ENCODE measurements at regions not wholly inside any gene's neighbourhood (a gene's known extent, or its start where the extent isn't known, plus 50 kb on each side); places are given as distances from the start of the nearest gene placed in this dataset.

- Histone ChIP-seq H2BK120ac (ENCODE audit: low read depth, low read length, poor library complexity, severe bottlenecking) (no peak overlapping the region), H3K4me1 (ENCODE audit: insufficient read depth, low read length) (peaks cover 4% of the 10 kb centered on the region; the same call in 1 of the 2 replicates), H3K18ac (ENCODE audit: insufficient read length, low read depth, low read length) (no peak overlapping the region), H4K91ac (ENCODE audit: insufficient read length, low read depth, low read length) (no peak overlapping the region), H3K56ac (ENCODE audit: insufficient read length, low read depth, low read length) (no peak overlapping the region), H2AFZ (ENCODE audit: low read length) (no peak overlapping the region), H3K27ac (ENCODE audit: insufficient read length, low read depth, low read length) (no peak overlapping the region), H2BK20ac (ENCODE audit: low read depth, low read length, poor library complexity, severe bottlenecking) (no peak overlapping the region), H4K8ac (replicated peaks; ENCODE audit: insufficient read length, low read depth, low read length) (no peak overlapping the region), H3K23me2 (ENCODE audit: insufficient read length, low read depth, low read length, poor library complexity, severe bottlenecking) (no peaks in the 10 kb centered on the region), H2BK15ac (ENCODE audit: low read depth, low read length) (no peak overlapping the region), H3K9me3 (ENCODE audit: control insufficient read depth, low read depth, low read length) (no peaks in the 10 kb centered on the region), H2BK5ac (ENCODE audit: insufficient read length, low read length) (no peak overlapping the region), H3K23ac (ENCODE audit: insufficient read length, low read depth, low read length) (no peak overlapping the region), H4K5ac (ENCODE audit: insufficient read length, low read depth, low read length) (no peak overlapping the region), H3K4me2 (ENCODE audit: insufficient read depth, insufficient read length, low read length) (no peak overlapping the region), H3K4ac (ENCODE audit: low read depth, low read length) (no peak overlapping the region), H2BK12ac (ENCODE audit: insufficient read length, low read depth, low read length) (no peak overlapping the region), H2AK5ac (ENCODE audit: insufficient read length, low read length) (no peak overlapping the region), H3K9ac (ENCODE audit: extremely low read depth, insufficient read length, low read length) (no peak overlapping the region), H3T11ph (ENCODE audit: low read length) (no peak overlapping the region), H3K79me1 (ENCODE audit: insufficient read depth, low read depth, low read length, poor library complexity, severe bottlenecking) (no peaks in the 10 kb centered on the region), H3K79me2 (ENCODE audit: insufficient read depth, low read length) (no peaks in the 10 kb centered on the region), H3K14ac (ENCODE audit: insufficient read depth, low read length) (no peak overlapping the region), H3K27me3 (ENCODE audit: insufficient read depth, low read length) (no peaks in the 10 kb centered on the region), H4K20me1 (ENCODE audit: control insufficient read depth, insufficient read depth, insufficient read length) (no peaks in the 10 kb centered on the region)
- peaks cover 0 to 2% of the 10 kb centered on the region in 2 experiments; a peak in 2 of 5 replicates for H3K9me3 Mint-ChIP-seq
- TF ChIP-seq CTCF (conservative IDR thresholded peaks at IDR 0.05): no peak
- no peak overlapping the region for H3K4me3 Mint-ChIP-seq
- no peak overlapping the region for H3K27ac Mint-ChIP-seq
- no peak for DNase-seq
- H3K36me3 Mint-ChIP-seq (ENCODE audit: insufficient read depth in 1 of 3, low read depth in 3 of 3): 0 out of 7 replicates have a peak, but pooled peaks cover 0 to 1% (median 0%) of the 10 kb centered on the region in 3 experiments
- no peaks in the 10 kb centered on the region for H3K27me3 Mint-ChIP-seq (ENCODE audit: low read depth)
- no CpG with 5 or more reads among the region's 4 CpGs for WGBS (ENCODE audit: extremely low coverage, insufficient read length, low lambda C conversion rate)
- peaks cover 16 to 21% of the 10 kb centered on the region in 2 experiments for H3K4me1 Mint-ChIP-seq
Observed at GRCh38 chr2:14221466-14221865, 411.1 kb upstream of the LRATD1 start.
